ENCODE measurements at regions not wholly inside any gene's neighbourhood (a gene's known extent, or its start where the extent isn't known, plus 50 kb on each side); places are given as distances from the start of the nearest gene placed in this dataset.

DNA sequence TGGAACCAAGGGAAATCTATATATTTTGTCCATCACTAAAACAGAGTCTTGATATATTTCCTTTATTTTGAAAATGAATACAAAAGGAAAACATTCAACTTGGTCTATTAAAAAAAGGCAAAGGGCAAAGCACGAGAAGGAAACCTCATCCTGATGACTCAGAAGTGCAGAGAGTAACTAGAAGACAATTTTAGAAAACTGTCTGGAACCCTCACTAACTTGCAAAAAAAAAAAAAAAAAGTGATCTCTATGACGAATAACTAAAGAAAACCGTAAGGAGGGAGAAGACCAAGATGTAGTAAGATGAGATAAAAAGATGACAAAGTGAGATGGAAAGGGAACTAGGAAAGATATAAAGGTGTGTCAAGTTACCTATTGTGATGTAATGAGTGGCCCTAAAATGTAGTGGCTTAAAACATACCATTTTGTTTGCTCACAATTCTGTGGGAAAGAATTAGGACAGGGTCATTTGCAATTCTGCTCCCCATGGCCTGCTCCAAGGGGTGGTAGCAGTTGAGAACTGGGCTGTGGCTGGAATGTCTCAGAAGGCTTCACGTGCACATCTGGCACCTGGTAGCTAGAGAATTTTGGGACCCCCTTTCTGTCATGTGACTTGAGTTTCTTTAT, 303.0 kb downstream of the DYSF start:
- FAIRE-seq (no peak), DNase-seq (ENCODE audit: insufficient read length, low spot score) (no peak)
- no peak for TF ChIP-seq POLR2A (IDR thresholded peaks at IDR 0.05; ENCODE audit: low read depth, low read length)

DNA sequence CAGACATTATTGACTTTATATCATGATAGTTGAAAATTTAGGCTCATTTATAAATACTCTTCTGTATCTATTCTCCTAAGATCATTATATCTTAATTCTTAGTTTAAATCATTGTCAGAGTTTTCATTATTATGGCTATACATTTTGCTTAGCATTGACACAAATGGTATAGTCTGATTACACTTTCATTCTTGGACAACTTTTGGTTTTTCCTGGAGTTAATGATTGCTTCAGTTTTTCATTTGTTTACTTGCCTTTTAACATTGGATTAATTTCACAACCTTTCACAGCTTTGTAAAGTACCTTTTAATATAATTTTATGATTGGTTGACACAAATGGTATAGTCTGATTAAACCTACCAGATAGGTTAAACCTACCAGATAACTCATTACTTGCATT, 298.2 kb downstream of the DYSF start:
- DNase-seq (ENCODE audit: insufficient read length, low spot score) (no peak), FAIRE-seq (no peak)
- no peak for TF ChIP-seq POLR2A (IDR thresholded peaks at IDR 0.05; ENCODE audit: low read depth, low read length)

DNA sequence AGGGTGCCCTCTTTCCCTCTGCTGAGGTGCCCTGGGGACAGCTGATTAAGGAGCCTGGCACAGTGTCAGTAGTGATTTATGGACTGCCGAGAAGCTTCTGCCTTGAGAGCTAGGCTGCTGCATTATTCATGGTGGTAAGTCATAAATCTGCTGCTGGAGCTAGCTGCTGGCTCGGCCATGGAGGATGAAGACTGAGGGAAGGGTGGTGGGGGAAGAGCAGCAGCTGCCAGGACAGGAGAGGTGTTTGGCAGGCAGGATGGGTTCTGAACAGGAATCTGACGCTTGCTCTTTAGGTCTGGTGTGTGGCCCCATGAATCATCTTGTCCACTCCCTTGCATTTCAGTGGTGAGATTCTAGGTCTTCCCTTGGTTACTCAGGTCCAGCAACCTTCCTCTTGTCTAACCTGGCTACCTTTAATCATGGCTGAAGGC, 296.3 kb downstream of the DYSF start:
- no peak for TF ChIP-seq POLR2A (IDR thresholded peaks at IDR 0.05; ENCODE audit: low read depth, low read length)
- FAIRE-seq (no peak), DNase-seq (ENCODE audit: insufficient read length, low spot score) (no peak)

DNA sequence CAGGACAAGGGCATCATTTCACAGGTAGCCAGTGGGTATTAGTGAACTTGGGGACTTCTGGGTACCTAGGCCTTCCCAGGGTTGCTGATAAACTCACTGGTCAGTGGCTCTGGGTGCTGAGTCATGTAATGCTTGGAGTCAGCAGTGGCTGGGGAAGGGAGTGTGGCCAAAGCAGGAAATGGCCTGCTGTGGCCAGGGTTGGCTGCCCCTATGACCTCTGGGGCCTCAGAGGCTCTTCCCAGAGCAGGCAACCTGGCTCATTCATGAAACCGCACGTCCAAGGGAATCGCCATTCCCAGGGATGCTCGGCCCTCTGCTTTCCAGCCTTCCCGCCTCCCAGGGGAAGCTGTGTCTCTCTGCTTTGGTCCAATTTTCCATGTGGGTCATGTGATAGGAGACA, 294.9 kb downstream of the DYSF start:
- peak; percentile 77 for DNase-seq (ENCODE audit: insufficient read length, low spot score)
- no peak for TF ChIP-seq POLR2A (IDR thresholded peaks at IDR 0.05; ENCODE audit: low read depth, low read length)
- FAIRE-seq, result peak; percentile 68

DNA sequence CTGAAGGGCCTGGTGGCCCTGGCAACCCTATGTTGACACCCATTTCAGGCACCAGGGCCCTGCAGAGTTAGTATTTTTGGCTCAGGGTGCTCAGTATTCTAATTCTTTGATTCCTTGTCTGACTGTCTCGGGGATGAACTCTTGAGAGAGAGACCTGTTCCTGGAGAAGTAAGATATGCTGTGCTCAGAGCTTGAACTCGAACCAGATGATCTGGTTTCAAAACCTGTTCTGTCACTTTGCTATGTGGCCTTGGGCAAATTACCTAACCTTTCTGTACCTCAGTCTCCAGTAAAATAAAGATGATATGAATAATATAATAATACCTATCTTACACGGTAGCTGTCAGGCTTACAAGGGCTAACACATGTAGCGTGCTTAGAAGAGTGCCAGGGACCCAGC, 294.2 kb downstream of the DYSF start:
- DNase-seq (ENCODE audit: insufficient read length, low spot score) (no peak), FAIRE-seq (no peak)
- no peak for TF ChIP-seq POLR2A (IDR thresholded peaks at IDR 0.05; ENCODE audit: low read depth, low read length)

DNA sequence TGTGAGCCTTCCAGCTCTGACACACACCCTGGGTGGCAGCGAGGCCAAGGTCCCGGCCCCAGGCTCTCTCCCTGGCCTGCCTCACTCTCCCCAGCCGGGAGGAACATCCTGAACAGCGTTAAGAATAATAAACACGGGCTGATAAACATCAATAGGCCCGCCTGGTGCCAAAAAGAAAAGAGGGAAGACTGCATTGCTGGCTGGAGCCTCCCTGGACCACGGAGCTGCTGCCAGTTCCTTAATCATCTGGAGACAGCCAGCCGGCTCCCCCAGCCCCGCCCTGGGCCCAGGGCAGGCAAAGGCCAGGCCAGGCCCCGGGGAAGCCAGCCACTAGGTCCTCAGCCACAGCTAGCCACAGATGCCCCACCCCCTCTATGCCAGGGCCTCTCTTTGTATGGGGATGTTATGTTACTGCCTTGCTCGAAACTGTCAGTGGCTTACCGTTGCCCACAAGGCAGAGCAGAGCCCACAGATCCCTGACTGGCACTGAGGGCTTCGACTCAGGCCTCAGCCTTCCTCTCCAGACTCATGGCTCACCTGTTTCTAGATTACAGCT, 293.7 kb downstream of the DYSF start:
- TF ChIP-seq POLR2A (IDR thresholded peaks at IDR 0.05; ENCODE audit: low read depth, low read length), result no peak
- DNase-seq (ENCODE audit: insufficient read length, low spot score) (peak; percentile 53), FAIRE-seq (no peak)

DNA sequence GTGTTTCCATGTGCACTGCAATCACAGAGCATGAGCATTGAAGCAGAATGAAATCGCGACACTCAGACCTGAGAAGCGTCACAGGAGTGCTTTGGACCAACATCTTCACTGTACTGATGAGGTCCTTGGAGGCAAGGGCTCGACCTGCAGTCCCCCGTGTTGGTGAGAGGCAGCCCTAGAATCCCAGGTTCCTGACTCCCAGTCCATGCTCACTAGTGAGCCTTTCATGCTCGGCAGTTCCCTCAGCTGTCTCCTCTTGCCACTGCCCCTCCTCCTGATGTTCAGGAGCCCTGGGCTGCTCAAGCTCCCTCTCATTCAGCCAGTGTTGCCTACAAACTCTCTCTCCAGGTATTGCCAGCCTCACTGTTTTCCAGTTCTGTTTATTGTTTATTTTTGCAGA, 291.4 kb downstream of the DYSF start:
- DNase-seq (ENCODE audit: insufficient read length, low spot score) (no peak), FAIRE-seq (no peak)
- no peak for TF ChIP-seq POLR2A (IDR thresholded peaks at IDR 0.05; ENCODE audit: low read depth, low read length)

DNA sequence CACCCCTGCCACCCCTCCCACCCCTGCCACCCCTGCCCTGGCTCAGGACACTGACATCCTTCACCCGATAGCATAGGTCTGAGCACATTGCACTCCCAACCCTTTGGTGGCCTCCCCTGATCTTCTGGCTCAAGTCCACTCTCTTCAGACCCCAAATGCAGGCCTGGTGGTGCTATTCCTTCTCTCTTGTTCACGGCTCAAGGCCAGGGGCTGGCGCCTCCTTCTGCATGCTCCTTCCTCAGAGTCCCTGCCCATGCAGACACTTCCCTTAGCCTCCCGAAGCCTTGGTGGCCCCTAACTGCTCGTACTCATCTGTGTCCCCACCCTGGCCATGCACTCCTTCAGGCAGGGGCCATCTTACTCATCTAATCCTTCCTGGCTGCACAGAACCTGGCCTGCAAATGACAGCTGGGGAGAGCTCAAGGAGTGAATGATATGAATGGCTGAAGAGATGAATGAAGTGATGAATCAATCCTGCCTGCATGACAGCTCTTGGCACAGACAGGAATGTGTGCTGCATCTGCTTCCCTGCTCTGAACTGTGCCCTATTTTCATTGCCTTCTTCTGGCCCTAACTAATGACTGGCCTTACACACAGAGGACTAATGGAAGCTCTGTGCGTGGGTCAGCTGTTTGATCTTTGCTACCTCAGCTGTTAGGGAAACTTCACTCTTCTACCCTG, 290.8 kb downstream of the DYSF start:
- DNase-seq (ENCODE audit: insufficient read length, low spot score) (no peak), FAIRE-seq (no peak)

DNA sequence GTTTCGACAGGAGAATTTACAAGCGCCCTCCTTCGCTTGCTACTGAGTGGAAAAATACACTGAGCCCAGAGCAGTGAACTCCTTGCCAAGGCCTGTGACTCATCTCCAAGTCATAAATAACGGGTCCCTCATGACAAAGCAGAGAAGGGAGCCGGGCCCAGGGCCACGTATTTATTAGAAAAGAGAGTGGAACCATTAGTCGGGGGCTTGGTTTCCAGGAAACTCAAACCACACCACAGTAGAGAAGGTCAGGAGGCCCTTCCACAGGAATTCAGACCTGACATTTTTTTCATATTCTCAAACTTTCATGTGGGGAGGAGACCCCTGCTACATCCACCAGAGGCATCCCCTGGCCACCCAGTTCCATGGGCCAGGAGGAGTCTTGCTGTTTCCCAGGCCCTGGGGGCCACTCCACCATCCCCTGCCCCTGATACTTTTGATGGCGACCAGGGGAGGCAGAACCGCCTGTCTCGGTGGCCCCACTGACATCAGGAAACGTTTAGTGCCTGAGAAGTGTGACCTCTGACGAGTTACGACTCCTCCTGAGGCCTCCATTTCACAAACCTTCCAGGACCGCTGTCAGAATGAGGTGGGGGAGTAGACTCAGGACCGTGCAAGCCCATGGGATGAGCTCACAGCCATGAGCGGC, 289.7 kb downstream of the DYSF start:
- no peak for FAIRE-seq
- DNase-seq (ENCODE audit: insufficient read length, low spot score), result peak; percentile 67

More for the DNA sequence above, 290.8 kb downstream of the DYSF start:
- TF ChIP-seq POLR2A (IDR thresholded peaks at IDR 0.05; ENCODE audit: low read depth, low read length), result no peak

DNA sequence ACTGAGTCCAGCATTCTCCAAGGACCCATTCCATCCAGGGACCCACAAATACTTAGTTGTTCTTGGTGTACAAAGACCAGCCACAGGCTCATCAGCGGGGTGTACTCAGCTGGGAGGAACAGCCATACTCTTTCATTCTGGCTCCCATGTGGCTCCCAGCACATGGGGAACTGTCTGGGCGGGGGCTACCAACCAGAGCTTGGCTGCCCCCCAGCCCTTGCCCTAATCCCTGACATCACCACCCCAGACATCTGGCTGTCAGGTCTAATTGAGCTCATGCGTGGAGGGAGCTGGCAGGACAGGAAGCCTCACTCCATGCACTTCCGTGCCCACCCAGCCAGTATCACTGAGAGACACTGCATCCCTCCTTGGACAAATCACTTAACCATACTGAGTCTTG, 283.6 kb downstream of the DYSF start:
- no peak for TF ChIP-seq POLR2A (IDR thresholded peaks at IDR 0.05; ENCODE audit: low read depth, low read length)
- FAIRE-seq, result no peak
- DNase-seq (ENCODE audit: insufficient read length, low spot score), result no peak

More for the DNA sequence above, 289.7 kb downstream of the DYSF start:
- no peak for TF ChIP-seq POLR2A (IDR thresholded peaks at IDR 0.05; ENCODE audit: low read depth, low read length)

DNA sequence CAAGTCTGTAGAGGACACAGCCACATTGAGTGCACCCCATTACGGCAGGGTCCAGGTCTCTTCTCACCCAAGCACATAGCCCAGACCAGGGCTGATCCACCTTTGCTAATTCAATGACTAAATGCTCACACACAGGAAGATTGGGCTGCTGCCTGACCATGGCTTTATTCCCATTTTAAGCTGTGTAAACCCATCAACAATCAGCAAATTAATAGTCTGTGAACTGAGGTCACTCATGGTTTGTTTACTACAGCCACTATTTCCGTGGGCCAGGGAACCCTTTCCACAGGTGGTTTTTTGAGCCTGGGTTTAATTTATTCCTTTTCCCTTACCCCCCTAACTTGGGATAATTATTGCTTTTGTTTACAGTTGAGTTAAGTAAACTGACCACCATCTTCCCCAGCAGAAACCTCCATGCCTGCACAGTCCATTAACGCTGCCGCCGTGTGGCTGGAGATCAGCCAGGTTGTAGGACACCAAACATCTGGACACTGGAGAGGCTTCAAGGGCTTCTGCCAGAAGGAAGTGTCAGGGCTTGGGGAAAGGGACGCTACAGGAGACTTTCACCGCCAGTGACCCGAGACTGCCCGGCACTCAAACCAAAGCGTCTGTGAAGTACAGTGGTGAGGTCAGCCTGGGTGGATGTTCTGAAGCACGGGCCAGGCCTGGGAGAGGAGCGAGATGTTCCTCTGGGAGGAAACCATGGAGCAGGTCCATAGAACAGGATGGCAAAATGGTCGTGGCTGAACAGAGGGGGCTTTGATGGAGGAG, 282.9 kb downstream of the DYSF start:
- FAIRE-seq (no peak), DNase-seq (ENCODE audit: insufficient read length, low spot score) (no peak)
- no peak for TF ChIP-seq POLR2A (IDR thresholded peaks at IDR 0.05; ENCODE audit: low read depth, low read length)

Data from H54 (cell line).